ENCODE measurements at regions not wholly inside any gene's neighbourhood (a gene's known extent, or its start where the extent isn't known, plus 50 kb on each side); places are given as distances from the start of the nearest gene placed in this dataset.

- TF ChIP-seq EP300 (IDR thresholded peaks at IDR 0.05), result no peak
- no peak for TF ChIP-seq CTCF (IDR thresholded peaks at IDR 0.05)
Measured at GRCh38 chr18:42533616-42534015, 578.6 kb downstream of the PIK3C3 start.

All from tibial nerve (tissue), 4 donors.